DMS114 treated with DMSO at 0.1 percent for 48 hours (cell line): ENCODE measurements at regions not wholly inside any gene's neighbourhood (a gene's known extent, or its start where the extent isn't known, plus 50 kb on each side); places are given as distances from the start of the nearest gene placed in this dataset.
"Not testable (repeated sequence)": the region's sequence is repeated elsewhere in the genome, so short reads cannot be mapped to it uniquely, and the experiment has no call there.

ENCODE experiments used
- DNase-seq: peaks from one replicate; lab custom pipeline; 2025; ENCODE audit not compliant: unreplicated experiment; lab: John Stamatoyannopoulos, UW

- DNase-seq, result no peak
Measured at GRCh38 chr2:236765478-236765877, 195.9 kb downstream of the ACKR3 start.

DNA sequence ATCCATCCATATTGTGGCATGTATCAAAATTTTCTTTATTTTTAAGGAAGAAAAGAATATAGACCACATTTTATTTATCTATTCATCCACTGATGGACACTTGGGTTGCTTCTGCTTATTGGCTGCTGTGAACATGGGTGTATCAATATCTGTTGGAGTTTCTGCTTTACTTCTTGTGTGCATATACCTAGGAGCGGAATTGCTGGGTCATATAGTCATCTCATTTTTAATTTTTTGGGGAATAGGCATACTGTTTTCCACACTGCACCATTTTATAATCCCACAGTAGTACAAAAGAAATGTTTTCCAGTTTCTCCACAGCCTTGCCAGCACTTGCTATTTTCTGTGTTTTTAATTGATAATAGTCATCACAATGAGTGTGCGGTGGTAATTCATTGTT lies 197.2 kb downstream of the ACKR3 start:
- no peak for DNase-seq

DNA sequence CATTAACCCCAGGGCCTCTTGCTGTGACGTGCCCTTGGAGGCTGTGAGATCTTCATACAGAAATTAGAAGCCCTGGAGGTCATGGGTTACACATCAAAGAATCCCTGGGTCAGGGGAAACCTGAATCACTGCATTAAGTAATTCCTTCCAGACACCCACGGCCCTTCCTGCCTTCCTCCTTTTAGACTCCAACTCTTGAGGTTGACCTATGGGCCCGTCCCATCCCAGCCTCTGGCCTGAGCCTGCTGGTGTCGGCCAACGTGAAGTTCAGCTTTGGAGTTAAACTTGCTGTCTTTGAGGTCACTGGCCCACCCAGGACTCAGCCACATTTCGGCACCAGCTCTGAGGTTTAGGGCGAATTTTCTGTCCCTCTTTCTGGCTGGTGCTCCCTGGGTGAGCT lies 198.3 kb downstream of the ACKR3 start:
- no peak for DNase-seq

DNA sequence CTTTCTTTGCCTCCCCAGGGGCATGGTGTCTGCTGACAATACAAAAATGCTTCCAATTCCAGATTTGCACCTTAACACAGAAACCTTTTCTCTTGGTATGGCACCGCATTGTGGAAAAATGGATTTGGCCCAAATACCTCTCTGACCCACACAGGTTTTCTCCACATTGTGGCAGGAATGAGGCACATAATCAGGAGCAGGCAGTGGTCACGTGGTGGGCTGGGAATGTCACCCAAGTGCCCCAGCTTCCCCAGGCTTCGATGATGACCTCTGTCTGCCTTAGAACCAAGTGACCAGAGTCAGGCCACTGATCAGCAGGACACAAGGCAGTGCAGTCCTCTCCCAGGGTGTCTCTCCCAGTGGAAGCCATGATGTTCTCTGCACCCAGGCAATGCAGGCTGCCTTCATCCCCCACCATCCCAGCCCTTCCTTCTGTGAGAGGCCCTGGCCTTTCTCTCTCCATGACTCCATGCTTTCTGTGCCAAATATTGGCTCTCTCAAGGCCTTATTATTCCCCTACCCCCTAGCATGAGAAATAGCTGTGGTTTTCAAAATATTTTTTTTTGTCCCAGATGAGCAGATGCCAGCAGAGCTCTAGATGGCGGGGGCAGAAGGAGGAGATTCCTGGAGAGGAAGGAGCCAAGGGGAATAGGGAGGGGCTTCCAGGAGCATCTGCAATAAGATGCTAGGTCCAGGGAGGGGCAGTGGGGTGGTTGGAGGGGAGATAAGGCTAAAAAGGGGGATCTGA lies 198.9 kb downstream of the ACKR3 start:
- no peak for DNase-seq

- no peak for DNase-seq
Measured at GRCh38 chr2:236769981-236770671, 200.5 kb downstream of the ACKR3 start.

GRCh38 chr2:236772220-236772837 lies 202.7 kb downstream of the ACKR3 start:
- DNase-seq, result no peak

- no peak for DNase-seq
Measured at GRCh38 chr2:236773206-236773605, 203.6 kb downstream of the ACKR3 start.

GRCh38 chr2:236774171-236774570 lies 204.5 kb downstream of the ACKR3 start:
- no peak for DNase-seq

- no peak for DNase-seq
Measured at GRCh38 chr2:236775511-236775910, 205.9 kb downstream of the ACKR3 start.

DNA sequence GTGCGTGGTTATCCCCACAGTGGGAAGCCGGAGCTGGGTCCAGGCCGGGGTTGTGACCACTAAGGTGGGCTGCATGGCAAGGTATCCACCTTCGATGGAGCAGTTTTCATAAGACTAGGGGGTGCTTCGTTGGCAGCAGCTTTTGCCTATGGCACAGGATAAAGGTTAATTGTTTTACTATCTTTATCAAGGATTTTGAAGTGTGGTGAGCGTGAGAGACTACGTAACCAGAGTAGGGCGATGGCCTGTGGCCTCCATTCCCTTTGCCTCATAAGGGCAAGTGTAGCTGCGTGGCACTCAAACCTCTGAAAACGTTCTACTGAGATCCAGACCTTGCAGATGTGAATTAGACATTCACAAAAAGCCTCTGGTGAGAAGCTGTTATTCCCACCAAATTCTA lies 206.6 kb downstream of the ACKR3 start:
- DNase-seq, result no peak

DNA sequence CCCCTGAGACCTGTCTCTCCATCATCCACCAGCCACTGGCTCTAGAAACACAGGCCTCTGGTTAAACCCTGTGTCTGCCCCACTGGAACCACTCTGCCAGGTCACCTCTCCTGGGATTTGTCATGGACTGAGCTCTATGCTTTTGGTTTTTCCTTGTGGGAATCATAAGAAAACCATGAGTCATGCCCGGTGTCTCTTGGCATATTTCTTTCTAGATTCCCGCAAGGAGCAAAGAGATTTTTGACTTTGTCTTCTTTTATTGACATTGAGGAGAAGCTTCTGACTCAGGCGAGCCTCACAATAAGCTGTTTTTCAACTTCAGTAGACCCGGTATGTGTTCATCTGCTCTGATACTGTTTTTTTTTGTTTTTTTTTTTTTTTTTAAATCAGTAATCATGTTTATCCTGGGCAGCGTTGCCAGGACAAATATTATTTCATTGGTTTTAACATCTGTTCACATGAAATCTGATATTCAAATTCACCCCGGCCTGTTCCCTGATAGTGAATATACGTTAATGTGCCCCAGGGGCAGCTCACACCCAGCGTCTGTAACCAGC lies 207.1 kb downstream of the ACKR3 start:
- DNase-seq, result no peak

DNA sequence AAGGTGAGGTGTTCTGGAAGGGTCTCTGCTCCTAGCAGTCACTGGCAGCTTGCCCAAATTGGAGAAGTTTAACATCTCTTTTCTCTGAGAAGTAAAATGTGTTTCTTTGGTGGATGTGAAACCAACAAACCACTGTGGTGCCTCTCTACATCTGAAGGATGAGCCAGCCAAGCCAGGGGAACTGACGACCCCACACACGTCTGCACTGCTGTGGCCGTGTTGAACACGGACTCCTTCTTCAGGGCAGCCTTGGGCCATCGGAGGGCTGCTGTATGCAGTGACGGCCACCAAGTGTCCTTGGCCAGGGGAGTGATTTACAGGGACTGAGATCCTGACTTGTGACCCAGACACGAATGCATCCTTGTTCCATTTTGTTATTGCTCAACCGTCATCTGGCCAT lies 207.8 kb downstream of the ACKR3 start:
- DNase-seq, result no peak

DNA sequence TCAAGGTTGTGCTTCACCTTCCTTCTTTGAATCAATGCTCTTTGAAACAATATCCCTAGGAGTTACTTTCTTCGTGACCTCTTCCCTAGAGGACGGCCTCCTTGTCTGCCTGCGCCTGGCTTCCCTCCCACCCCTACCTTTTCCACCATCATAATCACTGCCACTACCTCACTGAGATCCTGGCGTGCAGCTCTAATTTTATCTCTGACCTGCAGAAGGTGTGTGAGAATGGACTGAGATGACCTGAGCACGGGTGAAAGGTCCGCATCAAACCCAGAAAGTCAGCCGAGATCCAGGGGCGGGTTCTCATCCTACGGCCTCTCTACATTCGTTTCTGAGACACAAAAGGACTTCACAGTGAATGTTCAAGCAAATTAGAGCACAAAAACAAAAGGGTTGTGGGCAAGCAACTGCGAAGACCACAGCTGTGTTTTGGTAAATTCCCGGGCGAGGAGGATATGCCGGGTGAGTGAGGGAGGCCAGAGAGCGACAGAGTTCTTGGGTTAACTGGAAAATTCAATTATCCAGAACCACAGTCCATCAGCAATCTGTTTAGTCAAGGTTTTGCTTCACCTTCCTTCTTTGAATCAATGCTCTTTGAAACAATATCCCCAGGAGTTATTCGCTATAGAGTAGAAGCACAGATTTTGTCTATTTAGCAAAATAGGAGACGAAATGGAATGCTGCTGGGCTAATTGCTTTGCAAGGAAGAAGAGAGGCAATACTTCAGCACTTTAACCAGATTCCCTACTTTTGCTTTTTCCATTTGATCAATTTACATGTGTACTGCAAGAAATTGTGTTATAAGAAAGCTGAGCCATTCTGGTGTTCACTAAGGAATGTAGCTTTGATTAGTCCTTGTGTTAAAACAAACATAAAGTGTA lies 212.6 kb downstream of the ACKR3 start:
- no peak for DNase-seq

GRCh38 chr2:236782938-236783337 lies 213.3 kb downstream of the ACKR3 start:
- no peak for DNase-seq

- DNase-seq, result no peak
Measured at GRCh38 chr2:236783417-236784020, 213.9 kb downstream of the ACKR3 start.

DNA sequence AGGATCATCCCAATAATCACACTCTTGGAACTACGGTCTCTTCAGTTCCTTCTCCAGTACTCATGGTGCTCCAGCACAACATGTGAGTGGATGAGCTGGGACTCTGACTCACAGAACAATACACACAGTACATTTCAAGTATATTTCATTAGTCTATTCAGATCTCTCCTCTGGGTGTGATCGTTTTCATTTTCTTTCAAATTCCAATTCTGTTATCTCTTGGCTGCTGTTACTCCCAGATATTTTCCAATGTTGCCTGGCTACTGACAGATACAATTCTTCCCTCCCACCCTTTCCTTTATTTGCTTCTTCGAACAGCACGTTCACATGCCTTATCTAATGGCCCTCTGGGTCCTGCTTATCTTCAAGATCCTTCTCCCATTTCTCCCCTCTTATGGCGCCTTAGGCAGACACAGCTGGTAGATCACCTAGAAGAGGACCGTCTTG lies 216.0 kb downstream of the ACKR3 start:
- no peak for DNase-seq

GRCh38 chr2:236786751-236787150 lies 217.1 kb downstream of the ACKR3 start:
- no peak for DNase-seq

DNA sequence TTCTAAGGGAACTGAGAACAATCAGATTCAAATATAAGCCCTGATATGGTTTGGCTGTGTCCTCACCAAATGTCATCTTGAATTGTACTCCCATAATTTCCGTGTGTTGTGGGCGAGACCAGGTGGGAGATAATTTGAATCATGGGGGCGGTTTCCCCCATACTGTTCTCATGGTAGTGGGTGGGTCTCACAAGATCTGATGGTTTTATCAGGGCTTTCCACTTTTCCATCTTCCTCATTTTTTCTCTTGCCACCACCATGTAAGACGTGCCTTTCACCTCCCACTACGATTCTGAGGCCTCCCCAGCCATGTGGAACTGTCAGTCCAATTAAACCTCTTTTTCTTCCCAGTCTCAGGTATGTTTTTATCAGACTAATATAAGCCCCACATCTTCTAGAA lies 217.8 kb downstream of the ACKR3 start:
- not testable (repeated sequence) for DNase-seq

GRCh38 chr2:236787885-236788284 lies 218.3 kb downstream of the ACKR3 start:
- DNase-seq, result no peak

GRCh38 chr2:236790963-236791362 lies 221.3 kb downstream of the ACKR3 start:
- no peak for DNase-seq
